ENCODE measurements at regions not wholly inside any gene's neighbourhood (a gene's known extent, or its start where the extent isn't known, plus 50 kb on each side); places are given as distances from the start of the nearest gene placed in this dataset.

DNA sequence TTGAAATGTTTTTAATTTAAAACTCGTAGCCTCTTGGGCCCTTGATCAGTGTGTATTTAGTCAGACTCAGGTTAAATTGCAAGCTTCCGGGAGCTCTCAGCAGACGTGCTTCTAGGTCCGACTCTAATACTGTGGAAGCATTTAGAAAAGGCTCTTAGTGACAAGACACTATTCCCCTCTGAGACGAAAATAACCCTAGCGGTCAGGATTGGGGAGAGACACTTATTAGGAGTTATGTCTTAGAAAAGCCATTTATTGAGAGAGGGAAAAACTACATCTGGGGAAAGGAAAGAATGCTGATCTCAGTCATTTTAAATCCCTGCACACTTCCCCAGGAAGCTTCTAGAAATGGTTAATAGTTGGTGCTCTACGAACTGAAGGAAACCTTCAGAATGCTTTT is 110.5 kb upstream of the NCK2 start:
- ChIA-PET CTCF (no interaction called here), POLR2A (ENCODE audit: unreplicated experiment) (no interaction called here)
- no peak overlapping the region for H2AFZ ChIP-seq (replicated peaks; ENCODE audit: low read length, poor library complexity)

More for the DNA sequence above, 110.5 kb upstream of the NCK2 start:
- no peaks in the 10 kb centered on the region for H3K36me3 ChIP-seq (ENCODE audit: control insufficient read depth, insufficient read depth, low read length)
- ATAC-seq (ENCODE audit: low read depth) (no peak), DNase-seq (no peak)
- H2BK15ac ChIP-seq (ENCODE audit: low read depth, low read length): no peak overlapping the region
- no peaks in the 10 kb centered on the region for H3K4me1 ChIP-seq (ENCODE audit: control insufficient read depth, insufficient read depth, low read length)
- H2BK5ac ChIP-seq (ENCODE audit: low read depth, low read length, poor library complexity, severe bottlenecking): no peak overlapping the region
- no peaks in the 10 kb centered on the region for H3K9me3 ChIP-seq (ENCODE audit: control insufficient read depth, insufficient read depth, low read length)
- no TSS peak for BruUV-seq (replicated peaks)
- no peak overlapping the region for H3K14ac ChIP-seq (replicated peaks; ENCODE audit: low read depth, low read length)
- H2BK120ac ChIP-seq (ENCODE audit: low read depth, low read length): no peak overlapping the region
- dilution Hi-C loops (cut with HindIII; ENCODE audit: low sequenced_read_pairs, unreplicated experiment): no loop called here
- no peak overlapping the region for H3K9ac ChIP-seq (ENCODE audit: low read depth, low read length)
- in situ Hi-C loops (cut with MboI; ENCODE audit: low sequenced_read_pairs): no loop called here
- no peak overlapping the region for H3K4me3 ChIP-seq (ENCODE audit: insufficient read depth, low read depth, low read length)
- no peak overlapping the region for H2AK5ac ChIP-seq (ENCODE audit: low read depth, low read length)
- intact Hi-C loops (cut with micrococcal nuclease): no loop called here
- H4K91ac ChIP-seq (ENCODE audit: insufficient read depth, low read depth, low read length): no peak overlapping the region
- H3K27me3 ChIP-seq (ENCODE audit: control insufficient read depth, insufficient read depth, low read length): peaks cover 33% of the 10 kb centered on the region
- WGBS, 2 experiments (ENCODE audit: extremely low coverage in 2 of 2, insufficient read length in 1 of 2): no CpG with 5 or more reads among the region's 7 CpGs
- H3K18ac ChIP-seq (ENCODE audit: low read depth, low read length): no peak overlapping the region
- no peak overlapping the region for H3K4ac ChIP-seq (ENCODE audit: low read depth, low read length)
- H3K4me2 ChIP-seq (ENCODE audit: low read depth, low read length): no peak overlapping the region
- no peaks in the 10 kb centered on the region for H3K9me1 ChIP-seq (ENCODE audit: insufficient read depth, low read length)
- no peaks in the 10 kb centered on the region for H3K79me1 ChIP-seq (ENCODE audit: low read depth in 1 of 2, low read length in 2 of 2)
- H3K27ac ChIP-seq (ENCODE audit: insufficient read depth, low read length): no peak overlapping the region
- no peak overlapping the region for H4K5ac ChIP-seq (ENCODE audit: low read depth, low read length)
- TF ChIP-seq MAFK (IDR thresholded peaks at IDR 0.05; ENCODE audit: low read depth, low read length): no peak
- no peak for TF ChIP-seq BHLHE40 (IDR thresholded peaks at IDR 0.05; ENCODE audit: low read depth, low read length)
- TF ChIP-seq RCOR1 (IDR thresholded peaks at IDR 0.05; ENCODE audit: insufficient replicate concordance, low read length): no peak
- no peak for TF ChIP-seq CEBPB (IDR thresholded peaks at IDR 0.05; ENCODE audit: low read depth, low read length)
- TF ChIP-seq, protein P1, sequence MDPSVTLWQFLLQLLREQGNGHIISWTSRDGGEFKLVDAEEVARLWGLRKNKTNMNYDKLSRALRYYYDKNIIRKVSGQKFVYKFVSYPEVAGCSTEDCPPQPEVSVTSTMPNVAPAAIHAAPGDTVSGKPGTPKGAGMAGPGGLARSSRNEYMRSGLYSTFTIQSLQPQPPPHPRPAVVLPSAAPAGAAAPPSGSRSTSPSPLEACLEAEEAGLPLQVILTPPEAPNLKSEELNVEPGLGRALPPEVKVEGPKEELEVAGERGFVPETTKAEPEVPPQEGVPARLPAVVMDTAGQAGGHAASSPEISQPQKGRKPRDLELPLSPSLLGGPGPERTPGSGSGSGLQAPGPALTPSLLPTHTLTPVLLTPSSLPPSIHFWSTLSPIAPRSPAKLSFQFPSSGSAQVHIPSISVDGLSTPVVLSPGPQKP (IDR thresholded peaks at IDR 0.05; ENCODE audit: borderline replicate concordance, low read depth, low read length): no peak
- TF ChIP-seq RAD21 (IDR thresholded peaks at IDR 0.05; ENCODE audit: low read length): no peak
- TF ChIP-seq RFX5 (IDR thresholded peaks at IDR 0.05; ENCODE audit: low read depth, low read length): no peak
- TF ChIP-seq MXI1 (IDR thresholded peaks at IDR 0.05; ENCODE audit: borderline replicate concordance, low read depth, low read length): no peak
- TF ChIP-seq FOS (IDR thresholded peaks at IDR 0.05; ENCODE audit: low read depth, low read length): no peak
- no peak for TF ChIP-seq CHD1 (IDR thresholded peaks at IDR 0.05; ENCODE audit: low read depth, low read length)
- TF ChIP-seq, protein P2, sequence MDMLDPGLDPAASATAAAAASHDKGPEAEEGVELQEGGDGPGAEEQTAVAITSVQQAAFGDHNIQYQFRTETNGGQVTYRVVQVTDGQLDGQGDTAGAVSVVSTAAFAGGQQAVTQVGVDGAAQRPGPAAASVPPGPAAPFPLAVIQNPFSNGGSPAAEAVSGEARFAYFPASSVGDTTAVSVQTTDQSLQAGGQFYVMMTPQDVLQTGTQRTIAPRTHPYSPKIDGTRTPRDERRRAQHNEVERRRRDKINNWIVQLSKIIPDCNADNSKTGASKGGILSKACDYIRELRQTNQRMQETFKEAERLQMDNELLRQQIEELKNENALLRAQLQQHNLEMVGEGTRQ (IDR thresholded peaks at IDR 0.05; ENCODE audit: low read depth, low read length): no peak
- no peak for TF ChIP-seq MAZ (IDR thresholded peaks at IDR 0.05; ENCODE audit: borderline replicate concordance, low read depth, low read length)
- no peak for TF ChIP-seq NFE2L2 (IDR thresholded peaks at IDR 0.05; ENCODE audit: low read depth, low read length)
- TF ChIP-seq POLR2A (IDR thresholded peaks at IDR 0.05; ENCODE audit: low read depth, low read length): no peak
- TF ChIP-seq, protein P3, sequence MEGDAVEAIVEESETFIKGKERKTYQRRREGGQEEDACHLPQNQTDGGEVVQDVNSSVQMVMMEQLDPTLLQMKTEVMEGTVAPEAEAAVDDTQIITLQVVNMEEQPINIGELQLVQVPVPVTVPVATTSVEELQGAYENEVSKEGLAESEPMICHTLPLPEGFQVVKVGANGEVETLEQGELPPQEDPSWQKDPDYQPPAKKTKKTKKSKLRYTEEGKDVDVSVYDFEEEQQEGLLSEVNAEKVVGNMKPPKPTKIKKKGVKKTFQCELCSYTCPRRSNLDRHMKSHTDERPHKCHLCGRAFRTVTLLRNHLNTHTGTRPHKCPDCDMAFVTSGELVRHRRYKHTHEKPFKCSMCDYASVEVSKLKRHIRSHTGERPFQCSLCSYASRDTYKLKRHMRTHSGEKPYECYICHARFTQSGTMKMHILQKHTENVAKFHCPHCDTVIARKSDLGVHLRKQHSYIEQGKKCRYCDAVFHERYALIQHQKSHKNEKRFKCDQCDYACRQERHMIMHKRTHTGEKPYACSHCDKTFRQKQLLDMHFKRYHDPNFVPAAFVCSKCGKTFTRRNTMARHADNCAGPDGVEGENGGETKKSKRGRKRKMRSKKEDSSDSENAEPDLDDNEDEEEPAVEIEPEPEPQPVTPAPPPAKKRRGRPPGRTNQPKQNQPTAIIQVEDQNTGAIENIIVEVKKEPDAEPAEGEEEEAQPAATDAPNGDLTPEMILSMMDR (conservative IDR thresholded peaks at IDR 0.05; ENCODE audit: low read depth, low read length): no peak
- TF ChIP-seq SMC3 (IDR thresholded peaks at IDR 0.05; ENCODE audit: low read depth, low read length): no peak
- no peak overlapping the region for H2BK20ac ChIP-seq (ENCODE audit: low read depth, low read length)
- H4K8ac ChIP-seq (ENCODE audit: low read depth in 2 of 2, low read length in 2 of 2): no peak overlapping the region
- no peak overlapping the region for H2AK9ac ChIP-seq (replicated peaks; ENCODE audit: low read depth, low read length, poor library complexity)
- no peaks in the 10 kb centered on the region for H4K20me1 ChIP-seq (ENCODE audit: insufficient read depth, low read length)
- H3K56ac ChIP-seq (ENCODE audit: extremely low read depth, insufficient read depth, low read length): no peak overlapping the region
- H3K23ac ChIP-seq (ENCODE audit: low read depth, low read length): no peak overlapping the region
